Natural killer cell (primary cell): ENCODE measurements at regions not wholly inside any gene's neighbourhood (a gene's known extent, or its start where the extent isn't known, plus 50 kb on each side); places are given as distances from the start of the nearest gene placed in this dataset.

Experiments
- ATAC-seq, 3 donors: fragments of 150-1000 bp in 2 of 3; fragments of 200-7000 bp in 1 of 3; cut with Tn5 transposase; 1 replicate in 1 of 3; 2 replicates in 2 of 3; pipeline ENCODE4 v1.10.0; 2021; ENCODE audit warnings: mild to moderate bottlenecking in 2 of 3, moderate library complexity in 2 of 3
- DNase-seq, 2 donors: peaks; one replicate each; pipeline versions ENCODE4 v3.0.0 to v3.0.0-alpha.2; 2013 to 2021; ENCODE audit warnings: mixed read lengths in 1 of 2
- H3K27ac ChIP-seq: one replicate; pipeline ENCODE4 v1.5.1; 2013; ENCODE audit warnings: mild to moderate bottlenecking, low read length
- H3K27me3 ChIP-seq: one replicate; pipeline ENCODE4 v1.6.1; 2013; ENCODE audit warnings: low read length; ENCODE audit not compliant: control insufficient read depth, insufficient read depth
- H3K36me3 ChIP-seq: one replicate; pipeline ENCODE4 v1.6.1; 2013; ENCODE audit warnings: low read length; ENCODE audit not compliant: control insufficient read depth, insufficient read depth
- H3K4me1 ChIP-seq: one replicate; pipeline ENCODE4 v1.6.1; 2013; ENCODE audit warnings: low read length; ENCODE audit not compliant: control insufficient read depth, insufficient read depth
- H3K4me3 ChIP-seq: one replicate; pipeline ENCODE4 v1.5.1; 2013; ENCODE audit warnings: low read length
- H3K9me3 ChIP-seq: one replicate; pipeline ENCODE4 v1.6.1; 2013; ENCODE audit warnings: low read length; ENCODE audit not compliant: control insufficient read depth, insufficient read depth
- H3K27ac Mint-ChIP-seq, 2 donors: one replicate each; pipeline ENCODE4 v1.8.0; 2022; ENCODE audit warnings: mild to moderate bottlenecking in 2 of 2, mixed read lengths in 2 of 2, moderate library complexity in 1 of 2
- H3K27me3 Mint-ChIP-seq, 2 donors: one replicate each; pipeline ENCODE4 v1.8.0; 2022; ENCODE audit warnings: low read depth in 2 of 2, mixed read lengths in 2 of 2
- H3K36me3 Mint-ChIP-seq: one replicate; pipeline ENCODE4 v1.8.0; 2022; ENCODE audit warnings: mixed read lengths
- H3K4me1 Mint-ChIP-seq, 2 donors: one replicate each; pipeline ENCODE4 v1.8.0; 2022; ENCODE audit warnings: mixed read lengths in 2 of 2
- H3K4me3 Mint-ChIP-seq: one replicate; pipeline ENCODE4 v1.8.0; 2022; ENCODE audit warnings: mild to moderate bottlenecking, moderate library complexity, mixed read lengths
- H3K9me3 Mint-ChIP-seq, 2 donors: one replicate each; pipeline ENCODE4 v1.8.0; 2022; ENCODE audit warnings: mixed read lengths in 2 of 2
- WGBS: methylation state at CpG from one replicate; pipeline ENCODE4 v1.1.7; 2013; ENCODE audit warnings: missing lambda C conversion rate; ENCODE audit not compliant: insufficient coverage; 5-methylcytosine and 5-hydroxymethylcytosine counted together
- intact Hi-C: fragments of 100-400 bp; cut with micrococcal nuclease; formaldehyde crosslinking; loops from one replicate; pipeline ENCODE4 v1.14.2; 2022
- TF ChIP-seq, protein P1 (sequence below): fragments of 200-600 bp; IDR thresholded peaks from one replicate; pipeline ENCODE4 v1.8.0; 2022; ENCODE audit warnings: antibody characterized with exemption

DNA sequence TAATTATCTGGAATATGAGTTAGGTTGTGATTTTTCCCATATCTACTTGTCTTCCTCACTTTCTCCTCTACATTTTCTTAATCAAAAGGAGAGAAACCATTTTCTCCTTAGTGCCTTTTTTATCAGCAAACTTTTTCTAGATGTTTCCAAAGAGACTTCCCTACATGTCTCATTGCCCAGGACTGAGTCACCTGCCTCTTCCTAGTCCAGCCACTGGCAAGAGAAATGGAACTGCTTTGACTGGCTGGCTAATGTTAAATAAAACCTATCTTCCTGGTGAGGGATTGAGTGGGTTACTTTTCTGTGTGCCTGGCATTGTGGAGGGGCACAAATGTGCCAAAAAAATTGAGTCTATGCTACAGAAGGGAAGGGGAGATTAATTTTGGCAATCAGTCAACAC, 52.1 kb upstream of the CD5L start:
- H3K27me3 Mint-ChIP-seq = peaks cover 13 to 30% of the 10 kb centered on the region in 2 donors
- H3K9me3 ChIP-seq = no peaks in the 10 kb centered on the region
- no peak overlapping the region for H3K27ac ChIP-seq
- TF ChIP-seq, protein P1, sequence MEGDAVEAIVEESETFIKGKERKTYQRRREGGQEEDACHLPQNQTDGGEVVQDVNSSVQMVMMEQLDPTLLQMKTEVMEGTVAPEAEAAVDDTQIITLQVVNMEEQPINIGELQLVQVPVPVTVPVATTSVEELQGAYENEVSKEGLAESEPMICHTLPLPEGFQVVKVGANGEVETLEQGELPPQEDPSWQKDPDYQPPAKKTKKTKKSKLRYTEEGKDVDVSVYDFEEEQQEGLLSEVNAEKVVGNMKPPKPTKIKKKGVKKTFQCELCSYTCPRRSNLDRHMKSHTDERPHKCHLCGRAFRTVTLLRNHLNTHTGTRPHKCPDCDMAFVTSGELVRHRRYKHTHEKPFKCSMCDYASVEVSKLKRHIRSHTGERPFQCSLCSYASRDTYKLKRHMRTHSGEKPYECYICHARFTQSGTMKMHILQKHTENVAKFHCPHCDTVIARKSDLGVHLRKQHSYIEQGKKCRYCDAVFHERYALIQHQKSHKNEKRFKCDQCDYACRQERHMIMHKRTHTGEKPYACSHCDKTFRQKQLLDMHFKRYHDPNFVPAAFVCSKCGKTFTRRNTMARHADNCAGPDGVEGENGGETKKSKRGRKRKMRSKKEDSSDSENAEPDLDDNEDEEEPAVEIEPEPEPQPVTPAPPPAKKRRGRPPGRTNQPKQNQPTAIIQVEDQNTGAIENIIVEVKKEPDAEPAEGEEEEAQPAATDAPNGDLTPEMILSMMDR = no peak
- ATAC-seq (no peak), DNase-seq (no peak)
- no peaks in the 10 kb centered on the region for H3K36me3 ChIP-seq
- no peak overlapping the region for H3K27ac Mint-ChIP-seq
- no peak overlapping the region for H3K4me3 Mint-ChIP-seq
- H3K36me3 Mint-ChIP-seq = no peaks in the 10 kb centered on the region
- no peaks in the 10 kb centered on the region for H3K4me1 ChIP-seq
- H3K9me3 Mint-ChIP-seq = no peaks in the 10 kb centered on the region
- H3K27me3 ChIP-seq = no peaks in the 10 kb centered on the region
- H3K4me3 ChIP-seq = no peak overlapping the region
- peaks cover 0 to 5% of the 10 kb centered on the region in 2 donors for H3K4me1 Mint-ChIP-seq
- intact Hi-C loops = no loop called here

DNA sequence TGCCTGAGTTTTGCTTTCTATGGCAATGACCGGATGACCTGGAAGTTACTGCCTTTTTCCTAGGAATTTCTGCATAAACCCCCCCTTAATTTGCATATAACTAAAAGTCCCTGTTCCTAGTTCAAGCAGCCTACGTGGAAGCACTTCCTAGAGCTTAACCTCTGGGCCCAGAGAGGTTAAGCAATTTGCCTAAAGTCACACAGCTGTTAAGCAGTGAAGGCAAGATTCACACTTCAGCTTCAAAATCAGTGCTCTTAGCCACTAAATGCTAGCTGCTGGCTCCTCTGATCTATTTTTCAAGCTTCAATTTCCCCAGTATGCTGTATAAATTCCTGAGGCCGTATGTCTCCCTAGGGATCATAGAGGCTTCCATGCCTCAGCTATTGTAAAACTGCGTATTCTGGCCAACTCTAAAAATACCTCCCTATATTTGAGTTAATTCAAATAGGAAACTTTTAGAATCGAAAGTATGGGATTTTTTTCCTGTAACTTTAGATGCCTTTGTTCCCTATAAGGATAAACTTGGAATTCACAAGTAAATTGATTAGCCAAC, 53.1 kb upstream of the CD5L start:
- WGBS = 75% methylated on average over 3 of the region's 5 CpGs
- no peak overlapping the region for H3K27ac Mint-ChIP-seq

DNA sequence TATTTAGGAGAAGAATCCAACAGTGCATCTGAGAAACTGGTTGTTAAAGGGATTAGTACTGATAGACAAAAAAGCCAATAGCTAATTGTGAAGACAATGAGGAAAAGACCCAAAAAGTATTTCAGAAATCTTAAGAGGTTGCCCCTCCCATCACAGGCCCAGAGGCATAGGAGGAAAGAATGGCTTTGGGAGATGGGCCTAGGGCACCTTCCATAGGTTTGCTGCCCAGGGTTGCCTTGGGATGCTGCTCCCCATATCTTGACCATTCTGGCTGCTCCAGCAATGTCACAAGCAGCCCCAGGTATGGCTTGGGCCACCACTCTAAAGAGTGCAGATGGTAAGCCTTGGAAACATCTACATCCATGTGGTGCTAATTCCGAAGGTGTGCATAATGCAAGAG, 68.7 kb upstream of the CD5L start:
- H3K4me1 Mint-ChIP-seq = no peaks in the 10 kb centered on the region
- no peaks in the 10 kb centered on the region for H3K36me3 Mint-ChIP-seq
- H3K9me3 Mint-ChIP-seq = peaks cover 0 to 2% of the 10 kb centered on the region in 2 donors
- peaks cover 15 to 42% of the 10 kb centered on the region in 2 donors for H3K27me3 Mint-ChIP-seq
- no peaks in the 10 kb centered on the region for H3K36me3 ChIP-seq
- intact Hi-C loops = no loop called here
- DNase-seq (no peak), ATAC-seq (no peak)
- no peak overlapping the region for H3K27ac ChIP-seq
- H3K4me3 ChIP-seq = no peak overlapping the region
- WGBS = 88% methylated on average over 1 of the region's 1 CpG
- H3K4me1 ChIP-seq = no peaks in the 10 kb centered on the region
- H3K9me3 ChIP-seq = no peaks in the 10 kb centered on the region
- no peak overlapping the region for H3K4me3 Mint-ChIP-seq
- no peaks in the 10 kb centered on the region for H3K27me3 ChIP-seq
- TF ChIP-seq, protein P1 = no peak
- no peak overlapping the region for H3K27ac Mint-ChIP-seq

More for the DNA sequence above, 53.1 kb upstream of the CD5L start:
- intact Hi-C loops = no loop called here
- H3K4me3 ChIP-seq = no peak overlapping the region
- H3K9me3 ChIP-seq = no peaks in the 10 kb centered on the region
- H3K27me3 ChIP-seq = no peaks in the 10 kb centered on the region
- H3K27ac ChIP-seq = no peak overlapping the region
- H3K4me1 ChIP-seq = no peaks in the 10 kb centered on the region
- Mint-ChIP-seq H3K36me3 (peaks cover 2% of the 10 kb centered on the region), H3K9me3 (no peaks in the 10 kb centered on the region), H3K4me3 (no peak overlapping the region), H3K4me1 (peaks cover 0 to 5% of the 10 kb centered on the region in 2 donors), H3K27me3 (peaks cover 10 to 27% of the 10 kb centered on the region in 2 donors)
- TF ChIP-seq, protein P1 = no peak
- no peak for ATAC-seq
- no peaks in the 10 kb centered on the region for H3K36me3 ChIP-seq
- DNase-seq = no peak

- Mint-ChIP-seq H3K27me3 (peaks cover 14 to 50% of the 10 kb centered on the region in 2 donors), H3K36me3 (no peaks in the 10 kb centered on the region), H3K4me1 (no peaks in the 10 kb centered on the region), H3K4me3 (no peak overlapping the region), H3K9me3 (peaks cover 0 to 2% of the 10 kb centered on the region in 2 donors), H3K27ac (no peak overlapping the region)
- DNase-seq = no peak
- Histone ChIP-seq H3K27me3 (peaks cover 3% of the 10 kb centered on the region), H3K9me3 (no peaks in the 10 kb centered on the region), H3K4me3 (no peak overlapping the region), H3K4me1 (no peaks in the 10 kb centered on the region), H3K36me3 (no peaks in the 10 kb centered on the region), H3K27ac (no peak overlapping the region)
- 97% methylated on average over 2 of the region's 3 CpGs for WGBS
- intact Hi-C loops = no loop called here
- ATAC-seq = no peak
- TF ChIP-seq, protein P1 = no peak
Measured at GRCh38 chr1:157915859-157916258, 74.3 kb upstream of the CD5L start.
